Central memory CD4-positive, alpha-beta T cell (primary cell): ENCODE measurements at regions not wholly inside any gene's neighbourhood (a gene's known extent, or its start where the extent isn't known, plus 50 kb on each side); places are given as distances from the start of the nearest gene placed in this dataset.

Experiments
- DNase-seq: peaks from one replicate; pipeline ENCODE4 v3.0.0; 2022

GRCh38 chr12:30827101-30828066, 72.6 kb upstream of the CAPRIN2 start:
- no peak for DNase-seq

GRCh38 chr12:30826276-30826675, 71.5 kb upstream of the CAPRIN2 start:
- no peak for DNase-seq

GRCh38 chr12:30825341-30825740, 70.6 kb upstream of the CAPRIN2 start:
- DNase-seq = no peak

GRCh38 chr12:30824311-30824710, 69.6 kb upstream of the CAPRIN2 start:
- no peak for DNase-seq

- DNase-seq = no peak
Measured at GRCh38 chr12:30823764-30824163, 69.0 kb upstream of the CAPRIN2 start.

GRCh38 chr12:30823156-30823699, 68.5 kb upstream of the CAPRIN2 start:
- peak; percentile 12 for DNase-seq

GRCh38 chr12:30822385-30823155, 67.8 kb upstream of the CAPRIN2 start:
- peak; percentile 18 for DNase-seq

- DNase-seq = no peak
Measured at GRCh38 chr12:30820406-30820946, 65.7 kb upstream of the CAPRIN2 start.

GRCh38 chr12:30818562-30818961, 63.8 kb upstream of the CAPRIN2 start:
- no peak for DNase-seq

GRCh38 chr12:30816742-30817465, 62.2 kb upstream of the CAPRIN2 start:
- no peak for DNase-seq

GRCh38 chr12:30814295-30814655, 59.5 kb upstream of the CAPRIN2 start:
- DNase-seq = no peak

- DNase-seq = no peak
Measured at GRCh38 chr12:30813525-30814294, 59.0 kb upstream of the CAPRIN2 start.

- no peak for DNase-seq
Measured at GRCh38 chr12:30811966-30812365, 57.2 kb upstream of the CAPRIN2 start.

GRCh38 chr12:30810918-30811317, 56.2 kb upstream of the CAPRIN2 start:
- no peak for DNase-seq

GRCh38 chr12:30807695-30808034, 52.9 kb upstream of the CAPRIN2 start:
- DNase-seq = no peak

GRCh38 chr12:30806989-30807694, 52.4 kb upstream of the CAPRIN2 start:
- peak; percentile 41 for DNase-seq

- no peak for DNase-seq
Measured at GRCh38 chr12:30805959-30806358, 51.2 kb upstream of the CAPRIN2 start.
